Endothelial cell of umbilical vein (primary cell): ENCODE measurements at regions not wholly inside any gene's neighbourhood (a gene's known extent, or its start where the extent isn't known, plus 50 kb on each side); places are given as distances from the start of the nearest gene placed in this dataset.
"Not testable (repeated sequence)": the region's sequence is repeated elsewhere in the genome, so short reads cannot be mapped to it uniquely, and the experiment has no call there.

Experiments used
- CTCF ChIP-seq, 2 donors: IDR thresholded peaks; 1 replicate in 1 of 2; 2 replicates in 1 of 2; pipeline ENCODE4 v1.5.1; 2011; ENCODE audit warnings: low read length in 2 of 2, mild to moderate bottlenecking in 2 of 2, moderate library complexity in 2 of 2, control low read depth in 1 of 2, inconsistent platforms in 1 of 2, low read depth in 1 of 2; ENCODE audit not compliant: insufficient read depth in 1 of 2; ENCODE audit errors: extremely low read depth in 1 of 2
- EZH2 ChIP-seq: IDR thresholded peaks from 2 replicates; pipeline ENCODE4 v1.6.1; 2012; ENCODE audit warnings: borderline replicate concordance, low read depth, mild to moderate bottlenecking, moderate library complexity, low read length, inconsistent platforms; ENCODE audit not compliant: severe bottlenecking
- MAX ChIP-seq: IDR thresholded peaks from 2 replicates; pipeline ENCODE4 v1.6.1; 2011; ENCODE audit not compliant: insufficient read depth, insufficient read length
- POLR2A ChIP-seq: IDR thresholded peaks from 2 replicates; pipeline ENCODE4 v1.6.1; 2012; ENCODE audit warnings: low read depth, mild to moderate bottlenecking, control low read depth, low read length
- POLR2AphosphoS5 ChIP-seq: IDR thresholded peaks from 2 replicates; pipeline ENCODE4 v1.6.1; 2012; ENCODE audit warnings: low read depth, mild to moderate bottlenecking, control low read depth, low read length, moderate library complexity; ENCODE audit not compliant: insufficient read depth

- not testable (repeated sequence) for TF ChIP-seq CTCF (IDR thresholded peaks at IDR 0.05; ENCODE audit: extremely low read depth in 1 of 2, insufficient read depth in 1 of 2, low read depth in 1 of 2, low read length in 2 of 2); MAX; POLR2AphosphoS5; POLR2A; EZH2
Measured at GRCh38 chr1:199930067-199930466, 97.4 kb upstream of the NR5A2 start.
